A549 (cell line): ENCODE measurements at regions not wholly inside any gene's neighbourhood (a gene's known extent, or its start where the extent isn't known, plus 50 kb on each side); places are given as distances from the start of the nearest gene placed in this dataset.

Experiments
- EP300 ChIP-seq, 2 experiments: fragments of >200 bp; sonication (Bioruptor Twin); formaldehyde crosslinking; IDR thresholded peaks; 2 replicates in 1 of 2; 3 replicates in 1 of 2; pipeline ENCODE4 v1.6.1; 2016 to 2017
- MAFK ChIP-seq: fragments of 450-650 bp; IDR thresholded peaks from 2 replicates; pipeline ENCODE4 v1.6.1; 2014; ENCODE audit not compliant: partially characterized antibody
- POLR2A ChIP-seq: IDR thresholded peaks from 2 replicates; pipeline ENCODE4 v1.6.1; 2012; ENCODE audit warnings: mild to moderate bottlenecking, low read length
- TF ChIP-seq, protein P1 (sequence below): fragments of 150-350 bp; IDR thresholded peaks from 2 replicates; pipeline ENCODE4 v1.6.1; 2014; ENCODE audit warnings: low read depth, mild to moderate bottlenecking, low read length

DNA sequence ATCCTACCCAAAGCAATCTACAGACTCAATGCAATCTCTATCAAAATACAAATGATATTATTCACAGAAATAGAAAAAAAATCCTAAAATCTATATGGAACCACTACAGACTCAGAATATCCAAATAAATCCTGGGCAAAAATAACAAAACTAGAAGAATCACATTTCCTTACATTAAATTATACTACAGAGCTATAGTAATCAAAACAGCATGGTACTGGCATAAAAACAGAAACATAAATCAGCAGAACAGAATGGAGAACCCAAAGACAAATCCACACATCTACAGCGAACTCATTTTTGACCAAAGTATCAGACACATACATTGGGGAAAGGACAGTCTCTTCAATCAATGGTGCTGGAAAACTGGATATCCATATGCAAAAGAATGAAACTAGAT lies 304.1 kb upstream of the FGF13 start:
- TF ChIP-seq POLR2A = no peak
- TF ChIP-seq MAFK = no peak
- TF ChIP-seq EP300 (IDR thresholded peaks at IDR 0.05) = no peak
- TF ChIP-seq, protein P1, sequence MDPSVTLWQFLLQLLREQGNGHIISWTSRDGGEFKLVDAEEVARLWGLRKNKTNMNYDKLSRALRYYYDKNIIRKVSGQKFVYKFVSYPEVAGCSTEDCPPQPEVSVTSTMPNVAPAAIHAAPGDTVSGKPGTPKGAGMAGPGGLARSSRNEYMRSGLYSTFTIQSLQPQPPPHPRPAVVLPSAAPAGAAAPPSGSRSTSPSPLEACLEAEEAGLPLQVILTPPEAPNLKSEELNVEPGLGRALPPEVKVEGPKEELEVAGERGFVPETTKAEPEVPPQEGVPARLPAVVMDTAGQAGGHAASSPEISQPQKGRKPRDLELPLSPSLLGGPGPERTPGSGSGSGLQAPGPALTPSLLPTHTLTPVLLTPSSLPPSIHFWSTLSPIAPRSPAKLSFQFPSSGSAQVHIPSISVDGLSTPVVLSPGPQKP = no peak
